ENCODE measurements at regions not wholly inside any gene's neighbourhood (a gene's known extent, or its start where the extent isn't known, plus 50 kb on each side); places are given as distances from the start of the nearest gene placed in this dataset.

DNA sequence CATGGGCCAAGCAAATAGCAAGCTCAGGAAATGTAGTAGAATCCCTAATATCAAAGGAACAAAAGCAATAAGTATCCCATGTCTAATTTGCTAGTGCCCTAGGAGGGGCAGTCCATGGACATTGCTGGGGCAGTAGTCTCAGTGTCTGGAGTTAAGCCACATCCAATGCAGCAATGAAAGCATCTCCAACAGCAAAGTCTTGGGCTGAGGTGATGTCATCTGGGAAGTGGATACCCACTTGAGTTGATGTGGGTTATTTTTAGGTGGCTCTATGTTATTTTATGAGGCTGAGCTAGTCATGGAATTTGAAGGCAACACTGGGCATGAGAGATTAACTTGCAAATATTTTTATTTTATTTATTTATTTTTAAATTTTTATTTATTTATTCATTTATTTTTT lies 540.0 kb downstream of the ETV1 start:
- TF ChIP-seq, protein P1, sequence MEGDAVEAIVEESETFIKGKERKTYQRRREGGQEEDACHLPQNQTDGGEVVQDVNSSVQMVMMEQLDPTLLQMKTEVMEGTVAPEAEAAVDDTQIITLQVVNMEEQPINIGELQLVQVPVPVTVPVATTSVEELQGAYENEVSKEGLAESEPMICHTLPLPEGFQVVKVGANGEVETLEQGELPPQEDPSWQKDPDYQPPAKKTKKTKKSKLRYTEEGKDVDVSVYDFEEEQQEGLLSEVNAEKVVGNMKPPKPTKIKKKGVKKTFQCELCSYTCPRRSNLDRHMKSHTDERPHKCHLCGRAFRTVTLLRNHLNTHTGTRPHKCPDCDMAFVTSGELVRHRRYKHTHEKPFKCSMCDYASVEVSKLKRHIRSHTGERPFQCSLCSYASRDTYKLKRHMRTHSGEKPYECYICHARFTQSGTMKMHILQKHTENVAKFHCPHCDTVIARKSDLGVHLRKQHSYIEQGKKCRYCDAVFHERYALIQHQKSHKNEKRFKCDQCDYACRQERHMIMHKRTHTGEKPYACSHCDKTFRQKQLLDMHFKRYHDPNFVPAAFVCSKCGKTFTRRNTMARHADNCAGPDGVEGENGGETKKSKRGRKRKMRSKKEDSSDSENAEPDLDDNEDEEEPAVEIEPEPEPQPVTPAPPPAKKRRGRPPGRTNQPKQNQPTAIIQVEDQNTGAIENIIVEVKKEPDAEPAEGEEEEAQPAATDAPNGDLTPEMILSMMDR (conservative IDR thresholded peaks at IDR 0.05), result no peak
- H3K27ac ChIP-seq, result no peak overlapping the region

DNA sequence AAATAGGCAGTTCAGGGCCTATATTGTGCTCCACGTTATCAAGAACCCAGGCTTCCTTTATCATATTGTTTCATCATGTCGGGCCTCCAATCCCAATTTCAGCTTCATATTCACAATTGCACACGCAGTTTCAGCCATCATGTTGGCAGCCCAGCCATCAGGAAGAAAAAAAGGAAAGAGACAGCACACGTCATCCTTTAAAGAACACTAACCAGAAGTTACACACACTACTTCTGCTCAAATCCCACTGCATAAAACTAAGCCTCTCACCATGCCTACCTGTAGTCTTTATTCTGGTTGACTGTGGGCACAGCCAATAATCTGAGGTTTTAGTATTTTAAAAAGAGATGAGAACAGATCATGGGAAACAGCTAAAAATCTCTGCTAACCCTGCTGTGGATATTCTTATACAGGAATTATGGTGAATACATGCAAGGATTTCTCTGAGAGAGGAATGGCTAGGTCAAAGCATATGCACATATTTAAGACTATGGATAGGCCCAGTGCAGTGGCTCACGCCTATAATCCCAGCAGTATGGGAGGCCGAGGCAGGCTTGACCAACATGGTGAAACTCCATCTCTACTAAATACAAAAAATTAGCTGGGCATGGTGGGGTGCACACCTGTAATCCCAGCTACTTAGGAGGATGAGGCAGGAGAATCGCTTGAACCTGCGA lies 534.4 kb downstream of the ETV1 start:
- no peak overlapping the region for H3K27ac ChIP-seq
- TF ChIP-seq, protein P1 (conservative IDR thresholded peaks at IDR 0.05), result no peak

DNA sequence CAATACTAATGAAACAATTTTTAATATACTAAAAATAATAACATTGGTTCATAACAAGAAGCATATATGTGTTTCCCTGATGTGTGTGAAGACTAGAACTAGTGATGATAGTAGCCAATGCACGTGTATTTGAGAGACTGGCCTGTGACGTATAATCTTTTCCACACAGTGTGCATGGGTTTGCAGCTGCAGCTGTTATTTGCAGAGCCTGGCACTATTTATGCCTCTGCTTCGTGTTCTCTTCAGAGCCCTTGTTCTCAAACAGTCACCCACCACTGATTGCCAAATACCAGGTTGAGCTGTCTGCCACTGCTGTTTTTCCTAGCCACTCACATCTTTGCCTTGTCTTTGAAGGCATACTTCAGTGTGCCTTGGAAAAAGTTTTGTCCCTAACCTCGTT lies 531.7 kb downstream of the ETV1 start:
- TF ChIP-seq, protein P1 (conservative IDR thresholded peaks at IDR 0.05), result no peak
- H3K27ac ChIP-seq, result no peak overlapping the region

DNA sequence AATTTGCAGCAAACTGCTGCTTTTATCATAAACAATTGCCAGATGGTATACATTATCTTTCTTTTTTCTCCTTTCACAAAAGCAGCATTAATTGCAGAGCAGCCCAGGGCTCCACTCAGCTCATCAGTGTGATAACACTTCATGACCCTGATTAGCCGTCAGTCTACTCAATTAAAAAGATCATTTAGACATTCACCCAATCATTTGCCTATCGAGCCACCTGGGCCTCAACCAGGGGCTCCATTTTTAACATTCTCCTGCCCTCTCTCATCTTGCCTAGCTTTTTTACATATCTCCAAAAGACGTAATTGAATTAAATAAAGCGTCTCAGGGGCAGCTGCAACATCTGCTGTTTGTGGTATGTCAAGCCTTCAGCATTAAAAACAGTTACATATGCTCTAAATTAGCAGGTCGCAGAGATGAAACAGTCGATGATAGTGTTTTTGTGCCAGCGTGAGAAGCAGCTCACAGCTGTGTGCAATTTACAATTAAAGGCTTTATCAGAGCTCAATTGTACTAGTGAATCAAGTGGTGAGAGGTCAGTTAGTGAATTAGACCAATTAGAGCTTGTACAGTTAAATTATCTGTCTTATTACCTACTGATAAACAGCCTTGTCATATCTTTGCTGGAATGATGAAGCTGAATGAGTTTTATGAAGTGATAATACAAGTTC lies 522.5 kb downstream of the ETV1 start:
- H3K27ac ChIP-seq, result no peak overlapping the region
- TF ChIP-seq, protein P1 (conservative IDR thresholded peaks at IDR 0.05), result no peak

DNA sequence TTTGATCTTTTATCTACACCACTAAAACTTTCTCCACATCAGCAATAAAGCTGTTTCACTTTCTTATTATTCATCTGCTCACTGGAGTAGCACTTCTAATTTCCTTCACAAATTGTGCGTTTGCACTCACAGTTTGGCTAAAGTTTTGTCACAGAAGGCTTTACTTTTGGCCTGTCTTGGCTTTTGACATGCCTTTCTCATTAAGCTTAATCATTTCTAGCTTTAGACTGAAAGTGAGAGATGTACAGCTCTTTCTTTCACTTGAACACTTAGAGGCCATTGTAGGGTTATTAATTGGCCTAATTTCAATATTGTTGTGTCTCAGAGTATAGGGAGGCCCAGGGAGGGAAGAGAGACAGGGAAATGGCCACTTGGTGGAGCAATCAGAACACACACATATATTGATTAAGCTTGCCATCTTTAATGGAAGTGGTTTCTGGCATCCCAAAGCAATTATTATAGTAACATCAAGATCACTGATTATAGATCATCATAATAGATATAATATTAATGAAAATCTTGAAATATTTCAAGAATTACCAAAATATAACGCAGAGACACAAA lies 512.5 kb downstream of the ETV1 start:
- TF ChIP-seq, protein P1 (conservative IDR thresholded peaks at IDR 0.05), result peak; percentile 44
- no peak overlapping the region for H3K27ac ChIP-seq

DNA sequence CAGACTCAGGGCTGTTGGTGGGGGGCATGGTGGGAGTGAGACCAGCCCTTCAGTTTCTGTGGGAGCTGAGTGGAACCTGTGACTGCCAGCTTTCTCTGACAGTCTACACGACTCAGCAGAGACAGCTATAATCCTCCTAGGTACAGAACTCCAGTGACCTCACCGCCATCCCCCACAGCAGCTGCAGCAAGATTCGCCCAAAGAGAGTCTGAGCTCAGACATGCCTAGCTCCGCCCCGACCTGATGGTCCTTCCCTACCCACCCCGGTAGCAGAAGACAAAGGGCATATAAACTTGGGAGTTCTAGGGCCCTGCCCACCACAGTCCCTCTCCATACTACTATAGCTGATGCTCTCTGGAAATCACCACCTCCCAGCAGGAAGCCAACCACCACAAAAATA lies 500.1 kb downstream of the ETV1 start:
- no peak overlapping the region for H3K27ac ChIP-seq
- TF ChIP-seq, protein P1 (conservative IDR thresholded peaks at IDR 0.05), result no peak

DNA sequence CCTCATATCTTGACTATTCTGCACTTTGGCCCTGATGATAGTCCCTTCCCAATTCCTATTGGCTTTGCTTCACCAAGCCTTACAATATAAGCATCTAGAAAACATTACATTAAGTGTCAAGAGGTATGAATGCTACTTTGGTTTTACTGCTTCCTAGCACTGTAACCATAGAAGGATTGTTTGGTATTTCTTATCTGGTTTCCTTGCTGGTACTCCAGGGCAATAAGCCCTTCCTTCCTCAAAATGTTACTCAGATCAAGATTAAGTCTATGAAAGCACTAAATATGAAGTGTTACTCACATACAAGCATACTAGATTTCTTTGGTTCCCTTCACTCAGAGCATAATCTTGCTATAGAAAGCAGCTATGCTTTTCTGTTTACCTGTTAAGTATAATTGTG lies 492.5 kb downstream of the ETV1 start:
- TF ChIP-seq, protein P1 (conservative IDR thresholded peaks at IDR 0.05), result no peak
- H3K27ac ChIP-seq, result no peak overlapping the region

Data from VCaP (cell line).